HG02588 (cell line): ENCODE measurements at regions not wholly inside any gene's neighbourhood (a gene's known extent, or its start where the extent isn't known, plus 50 kb on each side); places are given as distances from the start of the nearest gene placed in this dataset.
"Not testable (repeated sequence)": the region's sequence is repeated elsewhere in the genome, so short reads cannot be mapped to it uniquely, and the experiment has no call there.

Experiments used
- ATAC-seq: cut with Tn5 transposase; IDR thresholded peaks from one replicate; pipeline ENCODE4 v1.9.1; 2021; ENCODE audit warnings: mild to moderate bottlenecking, moderate library complexity; ENCODE audit not compliant: unreplicated experiment

GRCh38 chr2:159880729-159881128 is 82.7 kb upstream of the CD302 start:
- no peak for ATAC-seq

GRCh38 chr2:159879051-159879604 is 81.1 kb upstream of the CD302 start:
- peak; percentile 89 for ATAC-seq

- no peak for ATAC-seq
Measured at GRCh38 chr2:159875083-159875482, 77.1 kb upstream of the CD302 start.

- no peak for ATAC-seq
Measured at GRCh38 chr2:159873258-159873657, 75.2 kb upstream of the CD302 start.

GRCh38 chr2:159872353-159872752 is 74.3 kb upstream of the CD302 start:
- ATAC-seq: no peak

- ATAC-seq: not testable (repeated sequence)
Measured at GRCh38 chr2:159868598-159869159, 70.7 kb upstream of the CD302 start.

GRCh38 chr2:159867567-159868361 is 69.8 kb upstream of the CD302 start:
- ATAC-seq: no peak

- no peak for ATAC-seq
Measured at GRCh38 chr2:159863526-159864160, 65.6 kb upstream of the CD302 start.

GRCh38 chr2:159860581-159861310 is 62.7 kb upstream of the CD302 start:
- ATAC-seq: no peak

GRCh38 chr2:159859583-159859982 is 61.6 kb upstream of the CD302 start:
- ATAC-seq: no peak

GRCh38 chr2:159856760-159857159 is 58.8 kb upstream of the CD302 start:
- ATAC-seq: no peak

- ATAC-seq: no peak
Measured at GRCh38 chr2:159855557-159856061, 57.6 kb upstream of the CD302 start.

GRCh38 chr2:159855143-159855542 is 57.1 kb upstream of the CD302 start:
- no peak for ATAC-seq

- ATAC-seq: no peak
Measured at GRCh38 chr2:159854481-159854880, 56.5 kb upstream of the CD302 start.

- no peak for ATAC-seq
Measured at GRCh38 chr2:159853101-159853500, 55.1 kb upstream of the CD302 start.

GRCh38 chr2:159851941-159852340 is 53.9 kb upstream of the CD302 start:
- ATAC-seq: no peak

- ATAC-seq: no peak
Measured at GRCh38 chr2:159850789-159851188, 52.8 kb upstream of the CD302 start.

GRCh38 chr2:159849160-159849813 is 51.3 kb upstream of the CD302 start:
- no peak for ATAC-seq
